GM18868 (cell line): ENCODE measurements at regions not wholly inside any gene's neighbourhood (a gene's known extent, or its start where the extent isn't known, plus 50 kb on each side); places are given as distances from the start of the nearest gene placed in this dataset.
"Not testable (repeated sequence)": the region's sequence is repeated elsewhere in the genome, so short reads cannot be mapped to it uniquely, and the experiment has no call there.

Source experiments
- ATAC-seq: cut with Tn5 transposase; IDR thresholded peaks from one replicate; pipeline ENCODE4 v1.9.1; 2021; ENCODE audit warnings: mild to moderate bottlenecking, moderate library complexity; ENCODE audit not compliant: unreplicated experiment

DNA sequence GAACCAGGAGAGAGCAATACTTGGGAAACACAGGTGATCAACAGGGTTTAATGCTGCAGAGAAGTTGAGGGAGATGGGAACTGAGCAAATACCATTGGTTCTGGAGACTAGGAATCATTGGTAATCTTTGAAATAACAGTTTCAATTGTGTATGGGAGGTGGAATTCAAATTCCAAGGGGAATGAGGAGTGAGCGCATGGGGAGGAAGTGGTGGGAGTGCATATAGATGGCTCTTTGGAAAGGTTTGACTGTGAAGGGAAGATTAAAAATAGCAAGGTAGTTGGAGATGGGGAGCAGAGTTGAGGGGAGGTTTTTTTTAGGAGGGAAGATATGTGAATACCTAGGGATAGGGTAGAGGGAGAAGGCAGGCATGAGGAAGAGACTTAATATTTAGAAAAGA, 51.1 kb upstream of the ROPN1 start:
- no peak for ATAC-seq

DNA sequence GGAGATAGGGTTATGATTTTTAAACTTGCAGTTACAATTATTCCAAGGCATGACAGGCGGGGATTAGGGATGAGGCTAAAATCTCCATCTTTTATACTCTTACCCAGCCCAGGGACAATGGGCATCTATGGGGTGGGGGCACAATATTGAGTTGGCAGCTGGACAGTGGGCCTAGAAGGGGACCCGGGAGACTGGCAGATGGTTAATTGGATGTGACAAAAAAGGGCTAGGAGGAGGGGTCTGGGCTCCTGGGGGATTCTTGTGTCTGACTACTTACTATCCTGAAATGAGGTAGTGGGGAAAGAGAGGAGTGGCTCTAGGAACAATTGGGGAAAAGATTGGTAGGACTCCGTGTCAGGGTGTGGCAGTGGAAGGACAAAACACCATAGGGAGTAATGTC, 53.0 kb upstream of the ROPN1 start:
- ATAC-seq = no peak

DNA sequence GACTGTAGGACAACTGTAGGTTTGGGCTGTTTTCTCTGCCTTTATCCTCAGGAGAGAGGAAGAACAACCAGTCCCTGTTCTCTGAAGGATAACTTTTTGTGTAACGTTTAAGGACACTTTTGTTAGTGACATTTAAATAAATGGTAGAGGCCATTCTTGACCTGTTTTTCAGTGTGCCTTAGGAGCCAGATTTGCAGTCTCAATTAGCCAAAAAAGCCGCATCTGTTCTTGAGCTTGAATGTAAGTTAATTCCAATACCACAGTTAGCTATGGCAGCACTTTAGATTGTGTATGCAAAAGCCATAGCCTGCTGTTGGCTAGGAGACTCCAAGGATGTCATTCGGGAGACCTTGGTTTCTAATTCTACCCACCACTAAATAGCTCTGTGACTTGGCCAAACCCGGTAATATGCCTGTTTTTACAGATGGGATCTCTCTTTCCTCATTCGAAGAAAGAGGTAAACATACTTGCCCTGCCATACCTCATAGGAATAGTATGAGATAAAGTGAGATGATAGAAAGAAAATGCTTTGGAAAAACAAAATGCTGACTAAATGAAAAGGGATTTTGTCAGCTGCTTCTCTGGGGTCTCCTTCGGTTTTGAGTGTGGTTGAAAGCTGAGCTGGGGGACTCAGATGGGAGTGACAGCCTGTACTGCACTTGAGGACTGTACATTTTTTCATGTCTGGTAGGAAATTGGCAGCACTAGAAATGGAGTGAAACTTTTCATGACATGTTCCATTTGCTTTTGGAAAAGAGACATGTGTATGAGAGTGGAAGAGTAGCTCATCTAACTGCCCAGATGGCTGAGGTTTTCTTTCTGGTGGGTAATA, 57.3 kb upstream of the ROPN1 start:
- no peak for ATAC-seq

DNA sequence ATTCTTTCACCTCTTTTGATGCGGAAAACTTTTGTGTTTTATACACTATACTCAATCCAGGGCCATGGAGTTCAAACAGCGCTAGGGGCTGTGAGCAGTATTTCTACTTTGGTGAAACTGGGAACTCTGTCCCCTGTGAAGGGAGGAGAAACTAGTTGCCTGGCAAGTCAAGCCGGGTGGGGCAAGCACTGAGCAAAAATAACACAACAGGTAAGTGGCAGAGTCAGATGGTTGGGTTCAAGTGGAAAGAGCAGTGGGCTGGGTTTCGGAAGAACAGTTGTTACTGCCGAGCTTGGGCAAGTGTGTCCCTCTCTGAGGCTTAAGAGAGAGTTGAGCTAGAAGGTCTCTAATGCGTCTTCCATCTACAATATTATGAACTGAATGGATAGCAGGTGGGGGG, 59.7 kb upstream of the ROPN1 start:
- no peak for ATAC-seq

DNA sequence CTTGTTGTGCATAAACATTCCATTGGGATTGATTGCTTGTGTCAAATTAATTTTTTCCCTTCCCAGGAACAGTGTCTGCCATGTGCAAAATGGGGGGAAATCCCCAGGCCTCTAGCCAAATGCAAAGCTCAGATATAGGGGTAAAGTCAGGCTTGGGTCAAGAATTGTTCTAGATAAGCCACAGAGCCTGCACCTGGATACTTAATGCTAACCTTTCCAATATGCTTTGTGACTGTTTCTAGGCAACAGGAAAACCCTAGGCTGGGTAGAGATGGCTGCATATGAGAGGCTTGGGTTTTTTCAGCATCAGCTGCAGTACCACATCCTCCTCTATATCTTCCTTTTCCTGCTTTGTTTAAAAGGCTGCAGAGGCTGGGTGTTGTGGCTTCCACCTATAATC, 61.9 kb upstream of the ROPN1 start:
- ATAC-seq = no peak

DNA sequence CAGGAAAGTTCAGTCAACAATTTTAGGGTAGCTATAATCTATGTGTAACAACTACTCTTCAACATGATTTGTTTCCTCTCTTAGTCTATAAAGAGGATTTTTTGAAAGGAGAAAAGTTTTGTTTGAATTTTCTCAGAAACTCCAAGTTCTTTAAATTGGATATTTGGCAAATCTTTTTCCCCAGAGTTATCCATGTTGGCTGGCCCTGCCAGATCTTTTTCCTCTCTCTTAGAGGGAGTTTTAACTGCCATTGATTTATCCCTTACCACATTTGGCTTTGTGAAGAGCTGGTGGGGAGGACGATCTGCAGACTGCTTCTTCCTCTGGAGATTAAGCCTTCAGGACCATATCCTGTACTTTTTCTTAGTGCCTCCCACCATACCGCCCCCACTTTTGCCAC, 64.9 kb upstream of the ROPN1 start:
- ATAC-seq = no peak

DNA sequence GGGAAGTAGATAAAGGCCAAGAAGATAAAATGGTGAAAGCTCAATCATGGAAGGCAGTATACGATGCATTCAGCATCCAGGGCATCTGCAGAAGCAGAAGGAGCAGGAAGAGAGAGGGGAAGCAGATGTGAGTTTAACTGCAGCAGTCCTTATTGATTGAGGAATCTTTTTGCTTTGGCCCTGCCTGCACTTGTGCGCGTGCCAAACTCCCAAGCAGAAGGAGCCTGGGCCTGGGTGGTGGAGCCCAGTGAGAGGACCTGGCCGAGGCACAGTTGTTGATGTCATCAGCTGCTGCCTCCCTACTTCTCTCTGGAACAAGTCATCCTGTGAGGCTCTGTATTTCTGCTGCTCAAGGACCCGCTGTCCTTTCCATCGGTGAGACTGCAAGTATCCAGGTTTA, 65.5 kb upstream of the ROPN1 start:
- ATAC-seq = no peak

DNA sequence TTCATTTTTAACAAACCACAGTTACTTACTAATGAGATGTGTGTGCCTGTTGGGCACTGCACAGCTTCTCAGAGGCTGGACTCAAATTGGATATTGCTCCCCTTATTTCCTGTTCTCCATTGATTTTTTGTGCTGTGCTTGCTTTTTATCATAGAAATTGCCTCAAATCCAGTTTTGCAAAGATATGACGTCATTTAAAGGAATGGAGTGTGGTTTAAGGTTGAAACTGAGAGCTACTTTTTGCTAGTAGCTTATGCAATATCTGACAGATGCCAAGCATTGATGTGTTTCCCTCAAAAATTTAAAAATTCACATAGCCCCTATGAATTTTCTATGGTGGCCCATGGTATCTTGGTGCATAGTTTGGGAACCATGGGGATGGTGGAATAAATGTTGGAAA, 67.7 kb upstream of the ROPN1 start:
- no peak for ATAC-seq

DNA sequence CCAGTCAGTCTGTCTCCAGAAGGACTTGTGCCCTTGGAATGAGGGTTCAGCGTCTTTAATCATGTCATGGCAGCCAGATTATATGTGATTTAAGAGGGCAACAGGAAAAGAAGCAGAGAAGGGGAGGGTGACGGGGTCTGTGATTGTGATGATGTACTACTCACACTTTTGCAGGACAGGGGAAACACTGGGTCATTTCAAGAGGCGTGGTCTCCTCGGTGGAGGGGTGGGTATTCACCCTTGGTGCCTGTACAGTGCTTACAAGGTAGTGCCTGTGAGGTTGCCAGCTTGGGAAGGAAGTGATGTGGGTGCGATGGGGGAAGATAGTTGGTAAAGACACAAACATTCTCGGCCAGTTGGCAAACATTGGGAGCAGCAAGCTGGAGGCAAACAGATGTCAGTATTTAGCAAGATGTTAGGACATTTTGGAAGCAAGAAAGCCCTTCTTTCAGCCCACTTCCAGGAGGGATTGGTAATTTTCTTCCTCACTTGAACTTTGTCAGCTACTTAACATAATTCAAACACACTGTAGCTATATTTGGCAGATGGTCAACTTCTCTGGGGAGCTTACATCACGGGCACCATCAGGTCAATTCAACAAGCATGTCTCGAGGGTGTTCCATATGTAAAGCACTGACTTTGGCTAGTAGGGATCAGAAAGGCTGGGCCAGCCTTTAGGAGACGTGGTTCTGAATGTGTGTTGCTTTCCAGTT, 71.4 kb upstream of the ROPN1 start:
- ATAC-seq = no peak

DNA sequence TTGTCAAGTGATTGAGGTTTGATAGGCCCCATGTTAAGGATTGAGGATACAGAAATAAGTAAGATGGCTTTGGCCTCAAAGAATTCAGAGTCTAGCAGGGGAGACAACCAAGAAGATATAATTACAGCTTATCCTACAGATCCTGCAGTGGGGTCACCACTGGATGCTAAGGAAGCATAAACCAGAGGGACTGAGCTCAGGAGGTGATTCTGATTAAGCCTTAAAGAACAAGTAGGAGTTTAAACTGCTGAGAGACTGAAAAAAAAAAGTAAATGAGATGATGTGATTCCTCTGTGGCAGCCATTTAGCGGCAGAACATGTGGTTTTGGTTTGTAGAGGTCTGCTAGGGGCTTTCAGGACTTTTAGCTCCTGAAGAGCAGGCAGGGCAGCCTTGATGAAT, 72.1 kb upstream of the ROPN1 start:
- ATAC-seq = no peak

DNA sequence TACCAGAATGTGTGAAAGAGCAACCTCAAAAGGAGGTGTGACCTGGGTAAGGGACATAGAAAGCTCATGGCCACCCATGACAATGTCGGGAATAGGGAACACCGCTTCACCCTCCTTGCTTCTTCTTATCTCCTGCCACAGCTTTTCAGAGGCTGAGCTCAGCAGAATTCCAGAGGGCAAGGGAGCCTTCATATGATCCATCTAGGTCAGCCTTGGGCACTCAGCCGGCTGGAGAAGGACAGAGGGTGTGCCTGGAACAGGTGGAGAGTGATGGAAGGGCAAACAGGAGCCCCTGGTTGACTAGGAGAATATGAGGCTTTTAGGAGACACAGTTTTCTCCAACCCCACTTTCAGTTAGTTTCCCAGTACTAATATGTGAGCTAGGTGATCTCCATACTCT, 74.6 kb upstream of the ROPN1 start:
- ATAC-seq = not testable (repeated sequence)

DNA sequence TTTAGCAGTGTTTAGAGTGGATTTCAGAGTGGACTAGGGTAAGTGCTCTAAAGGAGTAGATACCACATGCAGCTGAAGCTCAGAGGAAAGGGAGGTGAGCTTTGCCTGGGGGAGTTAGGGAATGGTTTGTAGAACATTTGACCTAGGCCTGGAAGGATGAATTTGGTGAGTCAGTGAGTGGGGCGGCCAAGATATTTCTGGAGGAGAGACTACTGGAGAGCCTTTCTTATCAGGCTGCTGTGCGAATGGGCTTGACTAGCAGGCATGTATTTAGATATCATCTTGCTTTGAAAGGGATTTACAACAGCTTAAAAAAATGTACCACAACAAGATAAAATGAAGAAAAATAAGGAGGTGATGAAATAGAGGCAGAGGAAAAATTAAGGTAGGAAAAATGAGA, 77.8 kb upstream of the ROPN1 start:
- ATAC-seq = not testable (repeated sequence)

DNA sequence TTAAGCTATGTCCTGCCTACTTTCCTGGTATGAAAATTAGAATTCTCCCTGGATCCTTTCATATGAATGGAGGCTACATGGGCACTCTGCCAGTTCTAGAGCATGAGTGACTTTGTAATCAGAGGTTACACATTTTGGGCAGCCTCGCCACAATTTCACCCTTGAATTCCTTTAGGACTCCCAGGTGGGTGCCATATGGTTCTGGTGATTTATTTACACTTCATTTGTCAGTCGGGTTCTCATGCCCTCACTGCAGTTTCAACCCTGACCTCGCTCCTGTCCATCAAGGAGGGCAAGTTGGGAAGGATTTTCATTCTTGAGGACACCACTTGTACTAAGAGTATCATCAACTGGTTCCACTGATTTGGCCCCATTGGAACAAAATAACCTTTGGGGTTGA, 83.2 kb upstream of the ROPN1 start:
- ATAC-seq = not testable (repeated sequence)

DNA sequence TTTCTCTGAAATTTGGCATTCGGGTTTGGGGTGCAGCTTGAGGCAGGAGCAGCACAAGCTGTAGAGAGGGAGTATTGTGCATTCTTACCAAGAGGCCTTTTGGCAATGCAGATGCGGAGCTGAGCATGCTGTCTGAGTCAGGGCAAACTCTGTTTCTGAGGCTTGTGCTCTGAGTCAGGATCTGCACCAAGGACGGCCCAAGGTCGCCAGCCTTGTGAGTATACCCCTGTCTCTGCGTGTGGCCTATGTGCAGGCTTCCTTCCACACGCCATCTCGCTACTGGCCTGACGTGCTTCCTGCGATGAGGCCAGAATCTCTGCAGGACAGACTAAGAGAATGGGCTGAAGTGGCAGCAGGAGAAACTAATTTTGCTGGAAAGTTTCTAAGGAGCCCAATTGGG, 83.8 kb upstream of the ROPN1 start:
- no peak for ATAC-seq

DNA sequence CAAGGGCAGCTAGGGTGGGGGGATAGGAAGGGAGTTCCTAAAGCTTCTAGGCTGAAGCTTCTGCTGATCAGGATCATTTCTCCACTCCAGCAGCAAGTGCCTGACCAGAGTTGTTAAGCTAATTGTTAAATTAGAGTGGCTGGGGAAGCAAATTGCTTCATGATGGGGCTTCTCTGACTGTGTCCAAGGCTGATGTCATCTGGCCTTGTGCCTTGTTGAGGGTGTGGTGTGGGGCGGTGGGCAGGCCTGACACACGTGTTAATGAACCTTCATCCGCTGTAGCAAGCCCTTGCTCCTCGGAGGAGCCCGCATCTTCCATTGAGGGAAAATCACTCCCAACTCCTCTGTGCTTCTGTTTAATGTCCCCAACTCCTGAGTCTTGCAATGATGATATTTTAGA, 84.3 kb upstream of the ROPN1 start:
- no peak for ATAC-seq

DNA sequence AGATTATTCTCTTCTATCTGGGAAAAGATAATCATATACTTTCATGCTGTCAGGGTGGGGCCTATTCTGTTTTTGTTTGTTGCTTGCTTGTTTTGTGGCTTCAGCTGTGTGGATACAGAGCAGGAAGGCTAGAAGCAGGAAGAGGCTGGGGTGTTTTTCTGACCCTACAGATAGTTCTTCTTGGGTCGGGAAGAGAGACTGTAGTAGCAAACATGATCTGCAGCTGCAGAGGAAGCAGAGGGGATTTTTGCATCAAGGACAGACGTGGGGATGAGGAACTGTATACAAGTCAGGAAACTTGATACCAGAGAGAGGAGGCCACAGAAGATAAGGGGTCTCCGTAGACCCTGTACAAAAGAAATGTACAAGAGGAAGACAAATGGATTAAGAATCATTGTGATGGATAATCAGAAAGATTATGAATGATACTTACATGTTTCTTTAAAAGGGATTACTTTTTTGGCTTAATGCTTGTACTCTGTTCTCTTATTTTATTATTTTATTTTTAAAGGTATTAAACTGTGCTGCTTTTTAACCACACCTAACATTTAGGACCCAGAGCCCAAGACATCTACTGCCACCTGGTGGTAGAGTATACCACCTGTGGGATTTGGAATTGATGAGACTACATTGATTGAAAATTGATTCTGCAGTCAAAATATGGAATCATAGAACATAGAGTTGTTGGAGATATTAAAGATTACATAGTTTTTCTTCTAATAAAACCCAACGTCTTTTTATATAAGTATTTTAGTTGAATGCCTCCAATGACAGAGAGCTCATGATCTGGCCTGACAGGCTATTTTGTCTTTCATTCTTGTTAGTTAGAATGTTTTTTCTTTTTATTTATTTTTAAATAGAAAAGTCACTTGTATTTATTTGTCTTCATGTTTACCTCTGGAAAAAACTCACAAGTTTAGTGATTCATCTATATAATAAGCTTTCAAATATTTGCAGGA, 87.3 kb upstream of the ROPN1 start:
- ATAC-seq = no peak

DNA sequence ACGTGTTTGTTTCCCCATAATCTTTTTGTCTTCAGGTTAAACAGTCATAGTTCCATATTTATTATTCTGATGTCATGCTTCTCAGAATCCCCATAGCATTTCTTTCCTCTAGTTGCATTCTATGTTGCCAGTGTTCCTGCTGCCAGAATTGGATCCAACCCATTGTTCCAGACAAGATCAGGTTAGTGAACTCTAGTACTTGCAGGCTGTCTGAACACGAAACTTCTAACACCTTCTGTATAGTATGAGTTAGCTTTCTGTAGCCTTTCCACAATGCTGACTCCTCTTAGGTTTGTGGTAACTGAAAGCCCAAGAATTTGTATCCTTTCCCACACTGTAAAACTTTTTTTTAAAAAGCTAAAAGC, 88.0 kb upstream of the ROPN1 start:
- ATAC-seq = no peak

DNA sequence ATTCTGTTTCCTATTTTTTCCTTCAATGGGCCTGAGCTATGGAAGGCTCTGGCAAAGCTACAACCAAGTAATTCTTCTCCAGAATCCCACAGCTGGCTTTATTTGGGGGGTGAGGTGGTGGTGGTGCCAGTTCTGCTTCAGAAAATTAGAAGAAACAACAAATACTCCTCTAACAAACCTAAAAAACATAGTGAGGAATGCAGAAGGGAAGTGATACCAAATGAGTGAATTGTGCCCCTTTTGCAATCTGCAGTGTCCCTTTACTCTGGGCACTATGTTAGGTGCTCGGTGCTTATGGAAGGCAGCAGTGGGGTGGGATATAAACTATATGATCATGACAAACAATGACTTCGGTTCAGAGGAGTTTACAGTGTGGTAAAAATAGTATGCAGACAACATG, 90.4 kb upstream of the ROPN1 start:
- no peak for ATAC-seq

DNA sequence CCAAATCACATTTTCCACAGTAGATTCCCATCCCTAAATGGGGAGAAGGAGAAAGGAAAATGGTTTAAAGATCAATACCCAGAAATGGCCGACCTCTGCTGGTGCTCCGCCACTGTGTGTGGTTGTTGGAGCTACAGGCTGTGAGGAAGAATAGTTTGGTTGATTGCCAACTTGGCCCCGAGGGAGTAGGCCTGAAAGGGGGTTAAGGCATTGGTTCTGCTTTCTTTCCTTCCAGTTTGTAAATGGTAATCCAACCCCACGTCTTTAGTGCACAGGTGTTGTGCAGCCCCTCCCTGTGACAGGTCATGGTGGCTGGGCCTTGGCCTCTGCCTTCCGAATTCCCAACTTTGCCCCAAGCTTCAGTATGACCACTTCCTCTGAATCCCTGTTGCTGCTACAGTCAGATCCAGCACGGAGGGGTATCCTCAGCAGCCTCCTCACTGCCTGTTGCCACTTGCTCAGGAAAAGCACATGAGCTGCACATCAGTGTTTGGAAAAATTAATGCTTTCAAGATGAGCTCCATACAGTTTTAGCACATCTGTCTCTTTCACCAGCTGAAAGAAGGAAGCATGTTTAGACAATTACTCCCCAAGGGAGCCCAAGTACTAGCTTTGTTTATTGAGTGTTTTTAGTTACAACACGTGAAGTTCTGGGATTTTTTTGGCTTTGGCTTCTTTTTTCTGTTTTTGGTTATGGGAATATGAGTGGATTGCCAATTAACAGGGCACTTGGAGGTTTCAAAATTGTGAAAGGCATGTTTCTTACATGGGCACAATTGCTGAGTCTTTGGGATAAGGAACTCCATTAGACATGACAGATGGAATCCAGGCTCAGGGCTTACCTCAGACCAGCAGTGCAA, 92.3 kb upstream of the ROPN1 start:
- no peak for ATAC-seq

DNA sequence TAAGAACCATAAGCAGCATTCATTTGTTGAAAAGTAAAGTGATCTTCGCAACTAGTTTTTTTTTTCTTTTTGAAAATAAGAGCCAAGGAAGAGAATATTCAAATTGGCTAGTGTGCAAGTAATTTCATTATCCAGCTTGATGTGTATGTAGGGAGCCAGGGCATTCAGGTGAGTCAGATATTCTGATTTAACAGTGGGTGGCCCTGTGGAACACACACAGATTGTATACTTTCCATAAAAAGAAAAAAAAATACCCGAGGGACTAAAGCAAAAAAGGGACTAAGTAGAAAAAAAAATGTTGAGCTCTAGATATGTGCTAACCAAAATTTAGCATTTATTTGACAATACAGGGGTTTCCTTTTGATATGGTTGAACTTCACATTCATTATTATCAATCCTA, 96.9 kb upstream of the ROPN1 start:
- no peak for ATAC-seq

DNA sequence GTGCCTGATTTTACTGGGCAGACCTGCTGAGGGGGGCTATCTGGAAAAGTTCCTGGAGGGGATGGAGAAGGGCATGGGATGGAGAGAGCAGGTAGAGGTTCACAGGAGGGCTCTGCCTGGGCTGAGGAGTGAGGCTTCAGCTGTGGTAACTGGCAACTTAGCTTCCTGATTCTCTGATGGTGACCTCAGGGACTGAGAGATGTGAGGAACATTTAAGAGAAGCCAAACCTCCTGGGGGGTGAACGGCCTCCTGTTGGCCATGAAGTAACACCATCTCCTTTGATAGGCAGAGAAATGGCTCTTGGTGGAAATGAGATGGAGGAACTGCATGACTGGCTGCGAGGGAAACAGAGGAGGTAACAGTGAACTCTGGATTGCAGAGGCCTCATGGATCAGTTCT, 97.3 kb upstream of the ROPN1 start:
- ATAC-seq = no peak
